OCI-LY3 (cell line): ENCODE measurements at regions not wholly inside any gene's neighbourhood (a gene's known extent, or its start where the extent isn't known, plus 50 kb on each side); places are given as distances from the start of the nearest gene placed in this dataset.

ENCODE experiments used
- CTCF ChIP-seq: fragments of 200-600, 300-600 bp; sonication (generic); IDR thresholded peaks from 2 replicates; pipeline ENCODE4 v1.5.1; 2014; ENCODE audit warnings: antibody characterized with exemption, low read length, low read depth
- EZH2phosphoT487 ChIP-seq: fragments of 200-600 bp; shearing (Covaris generic); IDR thresholded peaks from 2 replicates; pipeline ENCODE4 v1.6.1; 2018; ENCODE audit warnings: antibody characterized with exemption, mixed run types, low read depth

GRCh38 chr11:8858808-8859207 is 52.2 kb upstream of the AKIP1 start:
- TF ChIP-seq CTCF, result no peak
- no peak for TF ChIP-seq EZH2phosphoT487
